HL-60 (cell line): ENCODE measurements at regions not wholly inside any gene's neighbourhood (a gene's known extent, or its start where the extent isn't known, plus 50 kb on each side); places are given as distances from the start of the nearest gene placed in this dataset.
"Not testable (repeated sequence)": the region's sequence is repeated elsewhere in the genome, so short reads cannot be mapped to it uniquely, and the experiment has no call there.

Source experiments
- DNase-seq, 2 experiments: peaks; one replicate each; pipeline ENCODE4 v3.0.0-alpha.2; 2010 to 2020; ENCODE audit warnings: low read depth in 1 of 2, low spot score in 1 of 2
- H3K27ac ChIP-seq: fragments of 250-450 bp; sonication (Bioruptor Pico); replicated peaks from 2 replicates; pipeline ENCODE4 v1.5.1; 2020; ENCODE audit warnings: mild to moderate bottlenecking, moderate library complexity
- H3K27me3 ChIP-seq: fragments of 250-450 bp; sonication (Bioruptor Pico); 2 replicates; pipeline ENCODE4 v1.5.1; 2021; ENCODE audit warnings: mild to moderate bottlenecking, moderate library complexity; ENCODE audit not compliant: insufficient read depth, poor library complexity, severe bottlenecking
- H3K4me3 ChIP-seq: replicated peaks from 2 replicates; pipeline ENCODE4 v1.5.1; 2011; ENCODE audit warnings: mild to moderate bottlenecking, control low read depth, low read length; ENCODE audit not compliant: insufficient read depth
- CTCF ChIP-seq: IDR thresholded peaks from one replicate; pipeline ENCODE4 v1.5.1; 2011; ENCODE audit warnings: low read length, control low read depth, inconsistent platforms; ENCODE audit not compliant: insufficient read depth
- GABPA ChIP-seq: IDR thresholded peaks from 2 replicates; pipeline ENCODE4 v1.6.1; 2012; ENCODE audit warnings: low read depth
- POLR2AphosphoS5 ChIP-seq: IDR thresholded peaks from 2 replicates; pipeline ENCODE4 v1.6.1; 2012; ENCODE audit warnings: low read depth
- REST ChIP-seq: IDR thresholded peaks from 2 replicates; pipeline ENCODE4 v1.6.1; 2012; ENCODE audit warnings: low read depth; ENCODE audit not compliant: insufficient replicate concordance
- SPI1 ChIP-seq: IDR thresholded peaks from 2 replicates; pipeline ENCODE4 v1.6.1; 2012; ENCODE audit warnings: low read depth, mild to moderate bottlenecking, borderline replicate concordance

- no peak for DNase-seq
- Histone ChIP-seq H3K4me3 (no peak overlapping the region), H3K27ac (no peak overlapping the region), H3K27me3 (no peaks in the 10 kb centered on the region)
- TF ChIP-seq CTCF (no peak), GABPA (no peak), REST (no peak), SPI1 (no peak), POLR2AphosphoS5 (no peak)
Measured at GRCh38 chr20:24418731-24419130, 50.7 kb upstream of the SYNDIG1 start.

DNA sequence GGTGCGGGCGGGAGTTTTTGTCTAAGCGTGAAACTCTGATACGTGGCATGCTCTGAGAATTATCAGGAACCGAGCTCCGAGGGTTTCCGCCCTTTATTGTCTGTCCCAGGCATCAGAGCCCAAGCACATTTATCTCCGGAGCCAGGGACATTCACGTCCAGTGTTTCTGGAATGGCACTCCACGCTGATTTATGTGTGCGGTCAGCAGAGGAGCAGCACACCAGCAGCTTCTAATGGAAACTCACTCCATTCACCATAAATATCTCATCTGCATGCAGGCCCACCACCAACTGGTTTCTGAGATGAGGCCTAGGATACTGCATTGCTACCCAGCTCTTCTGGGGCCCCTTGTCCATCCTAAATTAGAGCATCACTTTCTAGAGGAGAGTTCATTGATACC is 51.9 kb upstream of the SYNDIG1 start:
- Histone ChIP-seq H3K27me3 (no peaks in the 10 kb centered on the region), H3K4me3 (no peak overlapping the region), H3K27ac (no peak overlapping the region)
- TF ChIP-seq POLR2AphosphoS5: no peak
- no peak for TF ChIP-seq CTCF
- no peak for TF ChIP-seq GABPA
- TF ChIP-seq SPI1: no peak
- DNase-seq: no peak

GRCh38 chr20:24415444-24415843 is 54.0 kb upstream of the SYNDIG1 start:
- not testable (repeated sequence) for DNase-seq, H3K4me3 ChIP-seq, H3K27ac ChIP-seq, H3K27me3 ChIP-seq

DNA sequence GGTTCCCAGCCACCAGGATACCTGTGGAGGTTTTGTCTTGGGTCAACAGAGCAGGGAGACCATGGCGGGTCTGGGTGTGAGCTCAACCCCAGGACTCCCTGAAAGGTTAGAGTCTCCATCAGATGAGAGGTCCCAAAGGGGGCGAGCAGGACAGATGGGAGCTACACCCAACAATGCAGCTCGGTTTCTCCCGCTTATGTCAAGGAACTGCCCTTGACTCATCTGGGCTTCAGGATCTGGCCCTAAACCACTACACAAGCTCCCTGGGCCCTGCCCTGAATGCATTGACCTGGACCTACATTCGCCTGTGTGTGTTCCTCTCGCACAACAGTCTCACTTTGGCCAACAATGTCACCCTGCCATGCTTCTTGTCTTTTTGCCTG is 57.6 kb upstream of the SYNDIG1 start:
- Histone ChIP-seq H3K4me3 (no peak overlapping the region), H3K27ac (no peak overlapping the region), H3K27me3 (no peaks in the 10 kb centered on the region)
- TF ChIP-seq SPI1 (no peak), CTCF (no peak), REST (no peak), POLR2AphosphoS5 (no peak), GABPA (no peak)
- DNase-seq: no peak
